AG10803 (cell line): ENCODE measurements at regions not wholly inside any gene's neighbourhood (a gene's known extent, or its start where the extent isn't known, plus 50 kb on each side); places are given as distances from the start of the nearest gene placed in this dataset.

Source experiments
- DNase-seq: peaks from one replicate; pipeline ENCODE4 v3.0.0; 2010; ENCODE audit warnings: low read depth
- H3K4me3 ChIP-seq: 2 replicates; pipeline ENCODE4 v1.5.1; 2011; ENCODE audit warnings: mild to moderate bottlenecking, low read length, control low read depth
- CTCF ChIP-seq: conservative IDR thresholded peaks from 2 replicates; pipeline ENCODE4 v1.5.1; 2011; ENCODE audit warnings: mild to moderate bottlenecking, low read length, control low read depth, inconsistent platforms

DNA sequence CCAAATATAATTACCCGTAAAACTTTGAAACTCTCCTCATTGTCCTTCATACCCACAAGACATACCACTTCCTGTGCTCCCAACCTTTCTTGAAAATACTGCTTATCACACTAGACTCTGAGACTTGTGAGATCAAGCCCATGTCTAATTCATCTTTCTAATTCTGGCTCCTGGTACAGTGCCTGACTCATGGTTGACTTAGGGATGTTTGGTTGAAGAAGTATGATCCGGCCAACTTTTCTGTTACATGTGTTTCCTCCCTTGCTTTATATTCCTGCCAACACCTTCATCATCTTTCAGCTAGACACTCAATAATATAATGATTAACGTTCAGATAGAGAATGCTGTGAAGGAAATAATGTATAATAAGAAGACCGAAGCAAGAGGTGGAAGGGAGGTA lies 58.2 kb downstream of the MEX3B start:
- TF ChIP-seq CTCF: no peak
- DNase-seq: no peak
- H3K4me3 ChIP-seq: no peak overlapping the region

DNA sequence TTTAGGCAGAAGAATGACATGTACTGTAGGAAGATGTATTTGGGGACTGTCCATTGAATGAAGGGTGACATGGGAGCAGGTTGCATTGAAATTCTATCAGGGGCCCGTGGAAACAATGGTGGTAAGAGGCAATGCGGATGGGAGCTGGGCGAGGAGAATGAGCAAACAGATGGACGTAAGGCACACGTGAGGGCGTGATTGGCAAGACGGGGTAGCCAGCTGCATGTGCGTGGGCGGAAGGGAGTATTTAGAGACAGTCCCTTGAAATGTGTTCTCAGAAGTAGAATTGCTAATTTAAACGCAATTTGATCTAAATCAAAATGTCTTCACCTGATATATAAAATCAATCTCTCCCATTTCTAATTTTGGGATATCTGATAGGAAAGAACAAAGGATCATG lies 62.3 kb downstream of the MEX3B start:
- H3K4me3 ChIP-seq: no peak overlapping the region
- TF ChIP-seq CTCF: no peak
- no peak for DNase-seq

GRCh38 chr15:81982808-81983207 lies 63.0 kb downstream of the MEX3B start:
- no peak overlapping the region for H3K4me3 ChIP-seq
- DNase-seq: no peak
- no peak for TF ChIP-seq CTCF

- H3K4me3 ChIP-seq: no peak overlapping the region
- TF ChIP-seq CTCF: no peak
- DNase-seq: no peak
Observed at GRCh38 chr15:81981908-81982307, 63.9 kb downstream of the MEX3B start.

DNA sequence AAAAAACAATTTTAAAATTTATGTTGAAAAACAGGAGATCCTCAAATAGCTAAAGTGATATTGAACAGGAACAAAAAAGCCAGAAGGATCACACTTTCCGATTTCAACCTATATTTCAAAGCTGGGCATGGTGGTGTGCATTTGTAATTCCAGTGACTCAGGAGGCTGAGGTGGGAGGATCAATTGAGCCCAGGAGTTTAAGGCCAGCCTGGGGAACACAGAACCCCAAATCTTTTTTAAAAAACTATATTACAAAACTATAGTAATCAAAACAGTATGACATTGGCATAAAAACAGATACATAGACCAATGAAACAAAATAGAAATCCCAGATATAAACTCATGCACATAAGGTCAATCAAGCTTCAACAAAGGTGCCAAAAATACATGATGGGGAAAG lies 68.4 kb downstream of the MEX3B start:
- DNase-seq: no peak
- H3K4me3 ChIP-seq: no peak overlapping the region
- no peak for TF ChIP-seq CTCF

- no peak for TF ChIP-seq CTCF
- DNase-seq: no peak
- H3K4me3 ChIP-seq: no peak overlapping the region
Observed at GRCh38 chr15:81968691-81969090, 77.1 kb downstream of the MEX3B start.

- no peak overlapping the region for H3K4me3 ChIP-seq
- no peak for TF ChIP-seq CTCF
- DNase-seq: no peak
Observed at GRCh38 chr15:81966631-81967030, 79.2 kb downstream of the MEX3B start.
